Sigmoid colon (tissue), 4 donors: ENCODE measurements at regions not wholly inside any gene's neighbourhood (a gene's known extent, or its start where the extent isn't known, plus 50 kb on each side); places are given as distances from the start of the nearest gene placed in this dataset.

Experiments
- POLR2A ChIP-seq, 2 donors: fragments of 450-650 bp; IDR thresholded peaks; one replicate each; pipeline ENCODE4 v1.6.1; 2016; ENCODE audit warnings: antibody characterized with exemption in 2 of 2, mild to moderate bottlenecking in 2 of 2, moderate library complexity in 2 of 2
- POLR2AphosphoS5 ChIP-seq, 4 donors: sonication (generic); formaldehyde crosslinking; IDR thresholded peaks; one replicate each; pipeline ENCODE4 v1.6.1; 2017; ENCODE audit warnings: antibody characterized with exemption in 4 of 4
- TF ChIP-seq, protein P1 (sequence below), 4 experiments: fragments of 450-650 bp in 3 of 4; fragments of 200-600 bp in 1 of 4; IDR thresholded peaks; one replicate each; pipeline ENCODE4 v1.5.1; 2016 to 2019; ENCODE audit warnings: antibody characterized with exemption in 4 of 4, mild to moderate bottlenecking in 3 of 4, moderate library complexity in 2 of 4

- TF ChIP-seq, protein P1, sequence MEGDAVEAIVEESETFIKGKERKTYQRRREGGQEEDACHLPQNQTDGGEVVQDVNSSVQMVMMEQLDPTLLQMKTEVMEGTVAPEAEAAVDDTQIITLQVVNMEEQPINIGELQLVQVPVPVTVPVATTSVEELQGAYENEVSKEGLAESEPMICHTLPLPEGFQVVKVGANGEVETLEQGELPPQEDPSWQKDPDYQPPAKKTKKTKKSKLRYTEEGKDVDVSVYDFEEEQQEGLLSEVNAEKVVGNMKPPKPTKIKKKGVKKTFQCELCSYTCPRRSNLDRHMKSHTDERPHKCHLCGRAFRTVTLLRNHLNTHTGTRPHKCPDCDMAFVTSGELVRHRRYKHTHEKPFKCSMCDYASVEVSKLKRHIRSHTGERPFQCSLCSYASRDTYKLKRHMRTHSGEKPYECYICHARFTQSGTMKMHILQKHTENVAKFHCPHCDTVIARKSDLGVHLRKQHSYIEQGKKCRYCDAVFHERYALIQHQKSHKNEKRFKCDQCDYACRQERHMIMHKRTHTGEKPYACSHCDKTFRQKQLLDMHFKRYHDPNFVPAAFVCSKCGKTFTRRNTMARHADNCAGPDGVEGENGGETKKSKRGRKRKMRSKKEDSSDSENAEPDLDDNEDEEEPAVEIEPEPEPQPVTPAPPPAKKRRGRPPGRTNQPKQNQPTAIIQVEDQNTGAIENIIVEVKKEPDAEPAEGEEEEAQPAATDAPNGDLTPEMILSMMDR (IDR thresholded peaks at IDR 0.05) = no peak
- TF ChIP-seq POLR2A (IDR thresholded peaks at IDR 0.05) (no peak), POLR2AphosphoS5 (IDR thresholded peaks at IDR 0.05) (no peak)
These were observed 115.6 kb upstream of the SLC24A3 start for GRCh38 chr20:19096843-19097242.
